Right lobe of liver (tissue), 4 donors: ENCODE measurements at regions not wholly inside any gene's neighbourhood (a gene's known extent, or its start where the extent isn't known, plus 50 kb on each side); places are given as distances from the start of the nearest gene placed in this dataset.

Source experiments
- POLR2A ChIP-seq: fragments of 450-650 bp; IDR thresholded peaks from one replicate; pipeline ENCODE4 v1.6.1; 2017; ENCODE audit warnings: antibody characterized with exemption, mild to moderate bottlenecking
- TF ChIP-seq, protein P1 (sequence below), 4 donors: fragments of 200-600 bp in 3 of 4; fragments of 450-650 bp in 1 of 4; IDR thresholded peaks; one replicate each; pipeline versions ENCODE4 v1.5.1 to v1.8.0; 2016 to 2022; ENCODE audit warnings: antibody characterized with exemption in 4 of 4, mild to moderate bottlenecking in 2 of 4
- donor health status: DM: no; HTN: no; CAD: no.
- donor health status: DM: no; HTN: no; CAD: no.
- donor health status: DM: no; HTN: yes; CAD: no.

DNA sequence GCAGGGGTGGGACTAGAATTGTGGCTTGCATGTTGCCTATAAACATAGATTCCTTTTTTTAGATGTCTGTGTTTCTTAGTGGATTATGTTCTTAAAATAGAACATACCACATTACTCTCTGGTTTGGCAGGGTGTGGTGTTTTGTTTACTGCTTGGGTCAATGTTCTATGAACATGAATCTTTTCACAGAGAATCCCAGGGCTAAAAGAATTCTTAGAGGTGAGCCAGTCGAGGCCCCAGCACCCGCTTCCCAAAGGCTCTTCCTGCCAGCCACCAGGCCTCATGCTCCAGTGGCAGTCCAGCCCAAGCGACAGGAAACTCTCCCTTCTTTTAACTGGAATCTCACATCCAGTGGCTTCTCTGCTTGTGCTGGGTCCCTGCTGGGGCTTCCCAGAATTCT lies 126.6 kb downstream of the C9orf152 start:
- TF ChIP-seq, protein P1, sequence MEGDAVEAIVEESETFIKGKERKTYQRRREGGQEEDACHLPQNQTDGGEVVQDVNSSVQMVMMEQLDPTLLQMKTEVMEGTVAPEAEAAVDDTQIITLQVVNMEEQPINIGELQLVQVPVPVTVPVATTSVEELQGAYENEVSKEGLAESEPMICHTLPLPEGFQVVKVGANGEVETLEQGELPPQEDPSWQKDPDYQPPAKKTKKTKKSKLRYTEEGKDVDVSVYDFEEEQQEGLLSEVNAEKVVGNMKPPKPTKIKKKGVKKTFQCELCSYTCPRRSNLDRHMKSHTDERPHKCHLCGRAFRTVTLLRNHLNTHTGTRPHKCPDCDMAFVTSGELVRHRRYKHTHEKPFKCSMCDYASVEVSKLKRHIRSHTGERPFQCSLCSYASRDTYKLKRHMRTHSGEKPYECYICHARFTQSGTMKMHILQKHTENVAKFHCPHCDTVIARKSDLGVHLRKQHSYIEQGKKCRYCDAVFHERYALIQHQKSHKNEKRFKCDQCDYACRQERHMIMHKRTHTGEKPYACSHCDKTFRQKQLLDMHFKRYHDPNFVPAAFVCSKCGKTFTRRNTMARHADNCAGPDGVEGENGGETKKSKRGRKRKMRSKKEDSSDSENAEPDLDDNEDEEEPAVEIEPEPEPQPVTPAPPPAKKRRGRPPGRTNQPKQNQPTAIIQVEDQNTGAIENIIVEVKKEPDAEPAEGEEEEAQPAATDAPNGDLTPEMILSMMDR (IDR thresholded peaks at IDR 0.05) = no peak
- TF ChIP-seq POLR2A = no peak
